Neural cell (in vitro differentiated cells): ENCODE measurements at regions not wholly inside any gene's neighbourhood (a gene's known extent, or its start where the extent isn't known, plus 50 kb on each side); places are given as distances from the start of the nearest gene placed in this dataset.

Source experiments
- CTCF ChIP-seq: fragments of 450-650 bp; IDR thresholded peaks from 2 replicates; pipeline ENCODE4 v1.5.1; 2014; ENCODE audit warnings: antibody characterized with exemption, mild to moderate bottlenecking, moderate library complexity; ENCODE audit not compliant: poor library complexity, severe bottlenecking
- POLR2AphosphoS5 ChIP-seq: IDR thresholded peaks from 2 replicates; pipeline ENCODE4 v1.6.1; 2012
- RAD21 ChIP-seq: fragments of 450-650 bp; conservative IDR thresholded peaks from 2 replicates; pipeline ENCODE4 v1.6.1; 2014; ENCODE audit warnings: antibody characterized with exemption, mild to moderate bottlenecking, moderate library complexity
- REST ChIP-seq: IDR thresholded peaks from 2 replicates; pipeline ENCODE4 v1.6.1; 2012; ENCODE audit warnings: borderline replicate concordance
- TAF1 ChIP-seq: IDR thresholded peaks from 2 replicates; pipeline ENCODE4 v1.6.1; 2012; ENCODE audit warnings: low read depth

GRCh38 chr2:226676618-226677017 is 123.0 kb downstream of the IRS1 start:
- no peak for TF ChIP-seq REST
- no peak for TF ChIP-seq CTCF
- no peak for TF ChIP-seq POLR2AphosphoS5
- no peak for TF ChIP-seq RAD21
- no peak for TF ChIP-seq TAF1
